Stimulated activated CD4-positive, alpha-beta T cell treated with anti-CD3 and anti-CD28 coated beads, Interleukin-2, amount 100 ng/mL, for 24 hours (primary cell): ENCODE measurements at regions not wholly inside any gene's neighbourhood (a gene's known extent, or its start where the extent isn't known, plus 50 kb on each side); places are given as distances from the start of the nearest gene placed in this dataset.

Source experiments
- DNase-seq, 2 donors: peaks; one replicate each; pipeline ENCODE4 v3.0.0-alpha.2; 2020

DNA sequence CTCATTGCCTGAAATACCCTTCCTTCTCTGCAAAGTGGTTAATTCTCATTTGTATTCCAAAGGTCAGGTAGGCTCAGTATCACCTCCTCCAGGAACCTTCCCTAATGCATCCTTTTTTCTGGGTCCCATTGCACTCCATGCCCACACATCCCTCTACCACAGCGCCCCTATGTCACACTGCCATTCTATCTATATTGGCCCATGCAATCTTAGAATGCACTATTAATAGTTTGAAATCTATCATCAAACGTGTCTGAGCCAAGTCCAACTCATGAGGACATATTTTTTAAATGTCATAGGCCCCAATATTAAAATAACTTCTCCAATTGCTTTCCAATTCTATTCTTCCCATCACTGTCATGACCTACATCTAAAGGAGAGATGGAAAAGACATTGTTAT, 495.1 kb downstream of the SOX6 start:
- no peak for DNase-seq

- DNase-seq: no peak
These were observed 492.9 kb downstream of the SOX6 start for GRCh38 chr11:15863411-15863810.

DNA sequence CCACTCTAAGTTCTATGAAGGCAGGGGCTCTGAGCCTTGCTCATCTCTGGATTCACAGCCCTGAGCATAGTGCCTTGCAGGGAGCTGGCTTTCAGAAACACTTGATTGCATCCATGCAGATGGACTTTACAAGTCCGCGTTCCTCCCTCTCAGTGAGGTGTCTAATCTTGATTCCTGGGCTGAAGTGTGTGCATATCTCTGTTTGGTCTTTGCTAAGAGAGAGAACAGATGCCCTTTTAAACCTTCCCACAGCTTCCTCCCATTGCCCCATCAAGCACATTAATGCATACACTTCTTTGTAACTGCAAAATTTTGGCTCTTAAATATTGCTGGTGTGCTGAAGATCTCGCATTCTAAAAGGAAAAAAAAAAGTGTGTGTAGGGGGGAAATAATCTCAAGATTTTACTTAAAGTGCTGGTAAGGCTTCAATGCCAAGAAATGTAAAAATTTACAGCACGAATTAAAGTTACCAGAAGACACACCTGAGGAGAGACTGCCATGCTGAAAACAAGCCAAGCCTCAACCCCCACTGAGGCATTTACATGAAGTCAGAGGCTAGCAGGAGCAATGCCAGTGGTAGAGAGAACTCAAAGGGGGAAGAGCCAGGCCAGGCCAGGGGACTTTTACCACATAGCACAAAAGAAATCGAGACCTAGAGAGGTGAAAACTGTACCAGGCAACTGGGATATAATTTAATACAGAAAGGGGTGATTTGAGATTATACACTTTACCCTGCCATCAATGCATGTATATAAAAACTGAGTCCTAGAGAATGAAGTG, 492.1 kb downstream of the SOX6 start:
- no peak for DNase-seq

DNA sequence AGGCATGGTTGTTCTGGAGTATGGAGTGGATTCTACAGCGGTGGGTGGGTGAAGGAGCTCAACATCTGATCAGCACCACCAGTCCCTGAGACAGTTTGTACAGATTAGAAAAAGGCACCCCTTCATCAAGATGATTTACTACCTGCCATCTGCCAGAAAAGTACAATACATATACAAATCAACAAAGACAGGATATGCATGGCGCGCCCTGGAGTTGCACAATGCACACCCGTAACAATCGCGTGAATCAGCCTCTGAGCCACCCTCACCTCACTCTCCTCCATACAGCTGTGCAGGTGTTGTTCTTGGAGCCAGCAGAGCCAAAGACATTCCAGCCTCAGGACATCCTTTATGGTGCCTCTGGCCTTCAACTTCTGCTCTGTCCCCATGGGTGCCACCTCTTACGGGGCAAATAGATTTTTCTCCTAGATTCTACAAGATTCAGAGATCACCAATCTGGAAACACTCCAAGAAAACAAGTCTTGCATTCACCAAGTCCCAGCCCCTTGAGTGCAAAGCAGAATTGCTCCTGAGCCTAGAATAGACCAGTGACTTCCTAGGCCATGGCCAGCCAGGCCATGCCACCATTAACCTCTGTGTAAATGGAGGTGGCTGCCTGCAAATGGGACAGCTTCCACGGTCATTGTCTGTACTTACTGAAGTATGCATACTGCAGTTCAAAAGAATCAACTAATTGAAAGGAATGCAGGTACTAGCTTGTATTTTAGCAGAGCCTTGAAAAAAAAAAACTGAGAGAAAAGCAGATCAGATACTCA, 490.9 kb downstream of the SOX6 start:
- no peak for DNase-seq

DNA sequence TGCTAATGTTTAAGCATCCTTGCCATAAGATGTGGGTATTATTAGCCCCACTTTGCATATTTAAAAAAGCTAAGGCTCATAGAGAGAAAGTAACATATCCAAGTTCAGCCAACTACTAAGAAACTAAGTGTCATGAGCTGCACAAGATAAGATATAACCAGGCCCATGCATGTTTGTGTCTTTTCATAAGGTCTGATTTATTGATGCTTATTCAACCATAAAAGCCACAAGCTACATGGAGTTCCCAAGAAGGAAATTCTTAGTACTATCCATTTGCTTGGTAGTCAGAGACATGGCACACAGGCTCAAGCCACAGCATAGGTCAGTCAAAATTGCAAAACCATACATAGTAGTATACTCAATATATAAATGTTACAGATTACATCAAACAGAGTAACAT, 488.5 kb downstream of the SOX6 start:
- DNase-seq: no peak

DNA sequence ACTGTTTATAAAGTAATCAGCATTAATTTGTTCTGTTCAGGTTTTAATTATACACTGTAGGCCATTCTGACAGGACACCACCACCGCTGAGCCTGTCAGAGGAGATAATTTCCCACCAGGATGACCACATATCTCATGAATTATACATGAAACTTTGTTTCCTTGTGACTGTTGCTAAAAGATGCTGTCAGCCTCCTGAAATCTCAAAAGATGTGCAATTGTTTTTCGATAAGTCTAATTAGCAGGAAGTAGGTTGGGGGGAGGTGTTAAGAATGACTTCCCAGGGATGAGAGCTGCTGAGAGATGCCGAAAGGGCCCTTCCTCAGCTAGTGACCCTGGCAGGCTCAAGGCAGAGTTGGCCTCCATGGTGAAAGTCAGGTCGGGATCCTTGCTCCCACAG, 485.4 kb downstream of the SOX6 start:
- DNase-seq: no peak

- DNase-seq: no peak
These were observed 484.3 kb downstream of the SOX6 start for GRCh38 chr11:15871904-15872626.

DNA sequence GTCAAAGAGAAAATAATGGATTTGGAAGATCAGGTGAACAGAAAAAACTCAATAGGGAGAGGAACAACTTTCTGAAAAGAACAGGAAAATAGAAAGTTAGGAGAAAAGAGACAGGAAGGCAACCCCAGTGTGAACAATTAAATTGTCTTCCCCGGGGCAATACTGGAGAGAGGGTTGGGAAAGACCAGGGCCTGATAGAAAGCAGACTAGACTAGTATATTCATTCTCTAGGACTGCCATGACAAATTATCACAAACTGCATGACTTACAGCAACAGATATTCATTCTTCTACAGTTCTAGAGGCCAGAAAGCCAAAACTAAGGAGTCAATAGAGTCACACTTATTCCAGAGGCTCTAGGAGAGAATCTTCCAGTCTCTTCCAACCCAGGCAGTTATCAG, 482.8 kb downstream of the SOX6 start:
- no peak for DNase-seq

DNA sequence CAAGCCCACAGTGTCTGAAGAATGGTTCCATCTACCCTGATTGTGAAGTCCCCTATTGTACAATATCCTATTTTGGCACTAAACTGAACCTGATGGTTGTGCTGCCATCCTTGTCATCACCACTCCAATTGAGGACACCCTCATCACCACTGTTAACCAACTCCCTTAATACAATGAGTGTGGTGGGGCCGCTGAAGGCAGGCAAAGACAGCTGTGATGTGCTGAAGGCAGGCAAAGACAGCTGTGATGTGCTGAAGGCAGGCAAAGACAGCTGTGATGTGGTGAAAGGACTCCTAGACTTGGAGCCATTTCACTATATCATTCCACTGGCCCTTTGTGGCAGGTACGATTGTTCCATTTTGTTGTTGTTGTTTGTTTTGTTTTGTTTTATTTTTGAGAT, 481.6 kb downstream of the SOX6 start:
- no peak for DNase-seq

GRCh38 chr11:15875393-15875792, 481.0 kb downstream of the SOX6 start:
- DNase-seq: no peak

- no peak for DNase-seq
These were observed 480.4 kb downstream of the SOX6 start for GRCh38 chr11:15875943-15876342.

DNA sequence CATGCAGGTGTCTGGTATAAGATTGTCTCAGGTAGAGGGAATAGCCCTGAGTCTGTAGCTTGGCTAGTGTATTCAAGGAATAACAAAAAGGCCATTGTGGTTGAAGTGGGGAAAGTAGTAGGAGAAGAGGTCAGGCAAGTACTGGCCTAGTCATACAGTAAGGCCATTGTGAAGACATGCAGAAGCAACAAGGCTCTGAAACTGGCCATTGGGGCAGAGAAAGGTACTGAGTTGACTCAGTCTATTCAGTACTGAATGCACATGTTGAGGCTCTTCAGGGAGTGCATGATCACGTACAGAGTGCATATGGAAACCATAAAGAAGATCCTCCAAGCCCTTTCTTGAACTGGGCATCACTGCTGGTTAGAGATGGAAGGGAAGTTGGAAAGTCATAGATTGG, 477.6 kb downstream of the SOX6 start:
- DNase-seq: no peak

DNA sequence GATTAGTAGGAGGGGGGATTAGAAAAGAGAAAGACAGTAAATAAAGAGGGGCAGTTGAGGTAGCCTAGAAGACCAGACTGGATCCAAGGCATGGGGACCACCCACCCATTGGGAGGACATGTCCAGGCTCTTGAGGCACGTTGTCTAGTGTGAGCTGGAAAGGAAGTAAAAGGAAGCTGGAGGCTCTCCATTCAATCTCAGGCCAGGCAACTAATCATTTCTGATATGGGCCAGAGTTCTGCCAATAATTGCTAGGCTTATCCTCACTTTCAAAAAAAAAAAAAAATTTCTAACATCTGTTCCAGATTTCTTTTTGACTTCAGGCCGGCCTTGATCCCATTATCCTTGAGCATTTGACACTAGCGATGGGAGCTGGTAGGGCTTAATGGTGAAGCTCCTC, 476.1 kb downstream of the SOX6 start:
- no peak for DNase-seq

GRCh38 chr11:15882876-15883454, 473.4 kb downstream of the SOX6 start:
- DNase-seq: no peak

DNA sequence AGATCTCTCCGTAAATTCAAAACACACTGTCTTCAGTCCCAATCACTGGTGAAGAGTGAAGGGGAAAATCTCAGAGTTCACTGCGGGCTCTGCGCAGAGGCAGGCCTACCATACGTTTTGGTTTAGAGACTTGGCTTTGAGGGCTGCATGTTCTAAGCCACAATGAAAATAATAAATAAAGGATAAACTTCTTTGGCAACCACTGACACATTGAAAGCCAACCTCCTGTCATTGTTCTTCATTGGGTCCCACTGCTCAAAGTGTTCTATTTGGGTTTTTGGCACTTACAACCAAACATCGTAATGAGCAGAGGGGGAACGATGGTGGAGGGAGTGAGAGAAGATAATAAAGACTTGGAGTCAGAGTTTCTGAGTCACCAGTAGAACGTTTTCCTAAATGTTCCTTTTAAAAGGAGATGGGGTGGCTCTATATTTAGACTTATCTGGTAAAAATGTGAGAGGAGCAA, 472.9 kb downstream of the SOX6 start:
- no peak for DNase-seq

DNA sequence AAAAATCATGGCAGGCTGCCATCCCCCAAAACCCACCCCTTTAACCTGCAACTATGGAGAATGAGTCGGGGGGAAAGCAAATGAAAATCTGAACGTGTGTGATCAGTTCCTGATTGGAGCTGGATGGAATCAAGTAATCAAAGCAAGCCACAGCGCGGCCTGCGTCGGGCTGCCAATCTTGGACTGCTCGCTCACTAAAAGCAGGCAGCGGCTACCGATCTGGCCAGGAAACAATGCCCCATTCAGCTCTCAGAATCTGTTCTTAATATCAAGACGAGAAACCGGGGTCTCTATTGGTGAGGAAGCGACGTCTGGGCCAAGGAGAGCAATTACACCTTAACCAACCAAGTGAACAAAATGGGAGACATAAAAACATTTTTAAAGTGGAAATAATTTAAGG, 472.2 kb downstream of the SOX6 start:
- no peak for DNase-seq

DNA sequence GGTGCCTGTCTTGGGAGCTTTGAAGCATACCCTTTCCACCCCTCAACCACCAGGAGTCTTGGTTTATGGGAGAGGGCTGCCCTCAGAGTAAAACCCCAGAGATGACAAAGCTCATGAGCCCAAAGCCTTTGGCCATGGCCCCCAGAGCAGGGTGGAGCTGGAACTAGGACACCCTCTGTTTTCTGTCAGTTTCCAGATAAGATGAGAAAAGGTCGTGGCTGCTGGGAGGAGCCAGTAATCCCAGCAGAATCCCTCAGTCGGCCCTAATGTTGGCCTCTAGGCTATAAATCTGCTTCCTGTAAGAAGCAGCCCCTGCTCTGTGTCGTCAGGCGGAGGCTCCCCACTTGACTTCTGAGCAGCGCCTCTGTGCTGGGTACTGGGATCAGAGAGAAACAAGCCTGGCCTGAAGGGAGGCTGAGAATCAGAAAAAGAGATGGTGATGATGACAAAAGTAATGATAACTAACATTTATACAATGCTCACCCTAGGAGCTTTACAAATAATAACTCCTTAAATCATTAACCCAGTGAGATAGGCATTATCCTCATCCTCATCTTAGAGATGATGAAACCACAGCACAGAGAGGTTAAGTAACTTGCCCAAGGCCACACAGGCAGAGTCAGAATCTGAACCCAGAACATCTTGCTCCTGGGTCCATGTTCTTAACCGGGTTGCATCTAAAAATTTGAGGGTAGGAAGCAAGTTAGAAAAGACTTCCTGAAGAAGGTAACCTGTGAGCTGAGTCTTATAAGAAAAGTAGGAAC, 471.4 kb downstream of the SOX6 start:
- DNase-seq: no peak

DNA sequence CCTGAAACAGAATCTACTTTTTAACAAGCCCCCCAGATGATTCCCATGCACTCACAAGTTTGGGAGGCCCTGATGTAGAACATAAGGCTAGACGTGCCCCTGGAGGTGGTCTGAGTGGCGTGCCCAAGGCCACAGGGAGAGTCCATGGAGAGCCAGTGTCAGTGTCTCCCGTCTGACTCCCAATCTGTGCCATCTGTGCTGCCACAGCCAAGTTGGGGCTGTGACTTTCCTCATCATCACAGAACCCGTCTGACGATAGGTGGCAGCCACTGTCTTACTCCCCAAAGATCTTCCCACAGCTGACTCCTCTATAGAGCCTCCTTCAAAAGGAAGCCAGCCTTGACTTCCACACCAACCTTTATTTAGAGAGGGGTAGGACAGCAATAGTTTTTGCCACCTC, 470.5 kb downstream of the SOX6 start:
- no peak for DNase-seq

GRCh38 chr11:15886299-15886698, 470.0 kb downstream of the SOX6 start:
- DNase-seq: no peak

GRCh38 chr11:15886866-15887265, 469.5 kb downstream of the SOX6 start:
- DNase-seq: no peak

DNA sequence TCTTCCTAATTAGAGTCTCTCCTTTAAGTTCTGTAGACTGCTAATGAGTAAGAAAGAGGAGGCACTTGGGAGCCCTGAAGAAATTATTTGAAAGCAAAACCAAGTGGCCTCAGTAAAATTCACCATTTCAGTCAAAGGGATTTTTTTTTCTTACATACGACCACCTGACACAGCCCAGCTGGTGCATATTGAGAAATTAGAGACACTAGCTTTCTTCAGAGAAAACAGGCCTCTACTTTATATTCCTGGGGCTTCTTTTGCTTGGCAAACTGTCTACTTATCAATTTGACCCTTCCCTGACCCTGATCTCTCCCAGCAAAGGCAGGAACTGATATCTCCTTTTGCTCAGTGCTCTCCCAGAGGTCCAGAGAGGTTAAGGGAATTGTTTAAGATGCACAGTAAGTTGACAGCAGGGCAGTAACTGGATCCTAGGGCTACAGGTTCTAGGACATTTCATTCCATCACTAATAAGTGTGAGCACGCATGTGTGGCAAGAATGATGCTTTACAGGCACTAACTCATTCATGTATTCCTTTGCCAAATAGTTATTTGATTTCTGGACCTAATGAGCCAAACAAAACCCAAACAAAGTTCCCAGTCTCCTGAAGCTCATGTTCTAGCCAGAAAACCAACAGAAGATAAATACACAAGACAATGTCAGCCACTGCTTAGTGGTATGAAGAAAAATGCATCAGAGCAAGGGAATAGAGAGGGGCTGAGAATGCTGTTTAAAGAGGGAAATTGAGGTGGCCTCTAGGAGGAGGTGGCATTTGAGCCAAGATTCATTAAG, 467.6 kb downstream of the SOX6 start:
- DNase-seq: no peak
